Kidney (tissue), 13 donors: ENCODE measurements at regions not wholly inside any gene's neighbourhood (a gene's known extent, or its start where the extent isn't known, plus 50 kb on each side); places are given as distances from the start of the nearest gene placed in this dataset.

Experiments
- DNase-seq, 5 donors: peaks; one replicate each; pipeline ENCODE4 v3.0.0-alpha.2; 2013 to 2020
- FAIRE-seq: peaks from 2 replicates; lab custom pipeline; 2012; peaks lifted over from hg19 to GRCh38; lab: Jason Lieb, UNC
- H3K27ac ChIP-seq, 2 donors: one replicate each; pipeline ENCODE4 v1.7.0; 2013; ENCODE audit warnings: low read depth in 2 of 2, low read length in 2 of 2, inconsistent platforms in 1 of 2
- H3K27me3 ChIP-seq: one replicate; pipeline ENCODE4 v1.7.1; 2013; ENCODE audit warnings: low read length, inconsistent platforms; ENCODE audit not compliant: control insufficient read depth, insufficient read depth
- H3K36me3 ChIP-seq, 3 donors: one replicate each; pipeline versions ENCODE4 v1.7.0 to v1.7.1; 2013; ENCODE audit warnings: low read length in 3 of 3, control low read depth in 1 of 3, inconsistent platforms in 1 of 3; ENCODE audit not compliant: insufficient read depth in 3 of 3, control insufficient read depth in 2 of 3
- H3K4me1 ChIP-seq, 3 donors: one replicate each; pipeline versions ENCODE4 v1.7.0 to v1.7.1; 2013; ENCODE audit warnings: low read length in 3 of 3, inconsistent platforms in 1 of 3, low read depth in 1 of 3; ENCODE audit not compliant: control insufficient read depth in 2 of 3, insufficient read depth in 2 of 3
- H3K4me3 ChIP-seq, 3 donors: one replicate each; pipeline versions ENCODE4 v1.7.0 to v1.8.1; 2013; ENCODE audit warnings: low read length in 3 of 3, control low read depth in 1 of 3, inconsistent platforms in 1 of 3
- H3K9ac ChIP-seq, 3 donors: one replicate each; pipeline versions ENCODE4 v1.7.0 to v1.7.1; 2013; ENCODE audit warnings: low read length in 3 of 3, control low read depth in 1 of 3, inconsistent platforms in 1 of 3
- H3K9me3 ChIP-seq, 3 donors: one replicate each; pipeline versions ENCODE4 v1.7.0 to v1.7.1; 2013; ENCODE audit warnings: low read length in 3 of 3, control low read depth in 1 of 3, inconsistent platforms in 1 of 3; ENCODE audit not compliant: control insufficient read depth in 2 of 3, insufficient read depth in 1 of 3
- intact Hi-C: fragments of 100-400 bp; cut with DNase I; formaldehyde crosslinking; loops from one replicate; pipeline ENCODE4 v1.11.1; 2022
- TF ChIP-seq, protein P1 (sequence below): IDR thresholded peaks from 3 replicates; pipeline ENCODE4 v1.5.1; 2012; ENCODE audit warnings: mild to moderate bottlenecking, moderate library complexity, borderline replicate concordance; ENCODE audit not compliant: insufficient read depth; ENCODE audit errors: extremely low read depth
- donor health status: control.
- donor health status: control.
- donor health status: control.
- donor health status: control.
- donor health status: control.
- donor health status: DM: yes; HTN: yes; CAD: no.
- donor health status: Normal renal cell carcinoma (clear cell type).

DNA sequence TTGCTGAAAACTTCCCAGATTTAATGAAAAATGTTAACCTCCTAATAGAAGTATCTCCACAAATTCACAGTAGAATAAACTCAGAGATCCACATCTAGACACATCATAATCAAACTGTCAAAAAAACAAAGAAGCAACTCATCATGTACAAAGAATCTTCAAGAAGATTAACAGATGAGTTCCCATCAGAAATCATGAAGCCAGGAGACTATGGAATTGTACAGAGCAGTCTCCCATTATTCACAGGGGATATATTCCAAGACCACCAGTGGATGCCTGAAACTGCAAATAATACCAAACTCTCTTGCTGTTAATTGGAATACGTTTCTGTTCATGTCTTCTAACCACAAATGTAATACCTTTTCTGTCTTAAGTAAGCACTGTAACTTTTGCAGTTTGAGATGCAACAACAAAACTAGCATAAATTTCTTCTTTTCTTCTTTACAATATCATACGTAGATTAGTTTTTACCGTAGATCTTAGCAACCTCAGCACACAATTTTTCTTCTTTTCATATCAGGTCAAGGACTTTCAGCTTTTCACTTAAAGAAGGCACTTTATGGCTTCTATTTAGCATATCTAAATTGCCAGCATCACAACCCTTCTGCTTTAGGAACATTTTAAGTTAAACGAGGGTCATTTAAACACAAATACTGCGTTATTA lies 70.3 kb upstream of the MIR17HG start:
- intact Hi-C loops: no loop called here
- TF ChIP-seq, protein P1, sequence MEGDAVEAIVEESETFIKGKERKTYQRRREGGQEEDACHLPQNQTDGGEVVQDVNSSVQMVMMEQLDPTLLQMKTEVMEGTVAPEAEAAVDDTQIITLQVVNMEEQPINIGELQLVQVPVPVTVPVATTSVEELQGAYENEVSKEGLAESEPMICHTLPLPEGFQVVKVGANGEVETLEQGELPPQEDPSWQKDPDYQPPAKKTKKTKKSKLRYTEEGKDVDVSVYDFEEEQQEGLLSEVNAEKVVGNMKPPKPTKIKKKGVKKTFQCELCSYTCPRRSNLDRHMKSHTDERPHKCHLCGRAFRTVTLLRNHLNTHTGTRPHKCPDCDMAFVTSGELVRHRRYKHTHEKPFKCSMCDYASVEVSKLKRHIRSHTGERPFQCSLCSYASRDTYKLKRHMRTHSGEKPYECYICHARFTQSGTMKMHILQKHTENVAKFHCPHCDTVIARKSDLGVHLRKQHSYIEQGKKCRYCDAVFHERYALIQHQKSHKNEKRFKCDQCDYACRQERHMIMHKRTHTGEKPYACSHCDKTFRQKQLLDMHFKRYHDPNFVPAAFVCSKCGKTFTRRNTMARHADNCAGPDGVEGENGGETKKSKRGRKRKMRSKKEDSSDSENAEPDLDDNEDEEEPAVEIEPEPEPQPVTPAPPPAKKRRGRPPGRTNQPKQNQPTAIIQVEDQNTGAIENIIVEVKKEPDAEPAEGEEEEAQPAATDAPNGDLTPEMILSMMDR: no peak
- no peaks in the 10 kb centered on the region for H3K27me3 ChIP-seq
- H3K9me3 ChIP-seq: no peaks in the 10 kb centered on the region
- no peak overlapping the region for H3K27ac ChIP-seq
- DNase-seq: no peak
- H3K36me3 ChIP-seq: no peaks in the 10 kb centered on the region
- FAIRE-seq: no peak
- no peaks in the 10 kb centered on the region for H3K4me1 ChIP-seq
- no peak overlapping the region for H3K9ac ChIP-seq
- H3K4me3 ChIP-seq: no peak overlapping the region

DNA sequence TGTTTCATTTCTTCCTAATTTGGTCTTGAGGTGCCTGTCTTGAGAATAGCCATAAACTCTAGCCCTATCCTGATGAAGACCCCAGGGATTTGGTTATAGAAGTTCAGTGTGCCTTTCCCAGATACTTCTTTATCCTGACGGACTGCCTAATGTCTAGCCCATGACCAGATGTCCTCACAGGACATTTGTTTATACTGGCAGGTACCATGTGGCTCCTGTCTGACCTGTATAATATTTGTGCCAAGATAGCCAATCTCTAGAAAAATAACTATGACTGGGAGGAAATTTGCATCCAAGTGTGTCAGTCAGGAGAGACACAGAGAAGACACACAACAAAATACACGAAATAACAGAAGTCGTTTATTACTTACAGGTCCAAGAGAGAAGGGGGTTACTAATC lies 69.2 kb upstream of the MIR17HG start:
- Histone ChIP-seq H3K27ac (no peak overlapping the region), H3K4me1 (no peaks in the 10 kb centered on the region), H3K4me3 (no peak overlapping the region), H3K9me3 (no peaks in the 10 kb centered on the region), H3K9ac (no peak overlapping the region), H3K27me3 (no peaks in the 10 kb centered on the region), H3K36me3 (no peaks in the 10 kb centered on the region)
- intact Hi-C loops: no loop called here
- FAIRE-seq (no peak), DNase-seq (no peak)
- TF ChIP-seq, protein P1: no peak

DNA sequence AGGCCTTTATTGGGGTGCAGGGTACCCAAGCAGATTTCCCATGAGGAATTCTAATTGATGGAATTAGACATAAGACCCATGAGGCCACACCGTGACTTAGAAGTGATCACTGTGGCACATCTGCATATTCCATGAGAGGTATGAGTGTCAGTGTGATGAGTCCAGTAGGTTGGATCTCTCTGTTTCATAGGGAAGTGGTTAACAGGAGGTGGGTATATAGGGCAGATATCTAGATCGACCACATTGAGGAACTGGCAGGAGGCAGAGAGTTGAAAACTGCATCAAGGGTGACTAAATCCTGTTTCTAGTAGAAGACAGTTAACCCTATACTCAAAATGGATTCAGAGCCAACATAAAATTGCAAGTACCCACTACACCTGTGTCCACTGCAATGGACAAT lies 68.6 kb upstream of the MIR17HG start:
- no peak overlapping the region for H3K27ac ChIP-seq
- intact Hi-C loops: no loop called here
- TF ChIP-seq, protein P1: no peak
- H3K4me1 ChIP-seq: no peaks in the 10 kb centered on the region
- no peak overlapping the region for H3K4me3 ChIP-seq
- H3K9me3 ChIP-seq: no peaks in the 10 kb centered on the region
- no peak overlapping the region for H3K9ac ChIP-seq
- DNase-seq (no peak), FAIRE-seq (no peak)
- H3K36me3 ChIP-seq: no peaks in the 10 kb centered on the region
- H3K27me3 ChIP-seq: no peaks in the 10 kb centered on the region

DNA sequence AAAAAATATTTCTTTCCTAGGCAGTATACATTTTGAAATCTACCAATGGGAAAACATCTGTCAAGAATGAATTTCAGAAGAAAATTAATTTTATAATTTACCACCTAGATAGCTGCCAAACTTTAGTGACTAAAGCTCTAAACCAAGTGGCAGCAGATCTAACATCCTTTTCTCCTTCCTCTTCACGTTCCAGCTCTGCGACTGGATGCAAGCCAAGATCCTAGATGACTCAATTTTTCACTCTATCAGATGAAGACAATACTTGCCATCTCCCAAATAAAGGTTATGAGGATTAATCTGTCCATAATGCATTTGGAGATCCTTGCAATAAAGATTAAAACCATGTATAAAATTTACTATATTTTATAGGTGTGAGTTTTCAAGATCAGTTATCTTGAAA lies 66.7 kb upstream of the MIR17HG start:
- no peaks in the 10 kb centered on the region for H3K4me1 ChIP-seq
- H3K36me3 ChIP-seq: no peaks in the 10 kb centered on the region
- FAIRE-seq: no peak
- H3K27me3 ChIP-seq: no peaks in the 10 kb centered on the region
- intact Hi-C loops: no loop called here
- H3K27ac ChIP-seq: no peak overlapping the region
- TF ChIP-seq, protein P1: no peak
- no peak for DNase-seq
- no peak overlapping the region for H3K9ac ChIP-seq
- H3K9me3 ChIP-seq: no peaks in the 10 kb centered on the region
- no peak overlapping the region for H3K4me3 ChIP-seq
